ENCODE measurements at regions not wholly inside any gene's neighbourhood (a gene's known extent, or its start where the extent isn't known, plus 50 kb on each side); places are given as distances from the start of the nearest gene placed in this dataset.
"Not testable (repeated sequence)": the region's sequence is repeated elsewhere in the genome, so short reads cannot be mapped to it uniquely, and the experiment has no call there.

DNA sequence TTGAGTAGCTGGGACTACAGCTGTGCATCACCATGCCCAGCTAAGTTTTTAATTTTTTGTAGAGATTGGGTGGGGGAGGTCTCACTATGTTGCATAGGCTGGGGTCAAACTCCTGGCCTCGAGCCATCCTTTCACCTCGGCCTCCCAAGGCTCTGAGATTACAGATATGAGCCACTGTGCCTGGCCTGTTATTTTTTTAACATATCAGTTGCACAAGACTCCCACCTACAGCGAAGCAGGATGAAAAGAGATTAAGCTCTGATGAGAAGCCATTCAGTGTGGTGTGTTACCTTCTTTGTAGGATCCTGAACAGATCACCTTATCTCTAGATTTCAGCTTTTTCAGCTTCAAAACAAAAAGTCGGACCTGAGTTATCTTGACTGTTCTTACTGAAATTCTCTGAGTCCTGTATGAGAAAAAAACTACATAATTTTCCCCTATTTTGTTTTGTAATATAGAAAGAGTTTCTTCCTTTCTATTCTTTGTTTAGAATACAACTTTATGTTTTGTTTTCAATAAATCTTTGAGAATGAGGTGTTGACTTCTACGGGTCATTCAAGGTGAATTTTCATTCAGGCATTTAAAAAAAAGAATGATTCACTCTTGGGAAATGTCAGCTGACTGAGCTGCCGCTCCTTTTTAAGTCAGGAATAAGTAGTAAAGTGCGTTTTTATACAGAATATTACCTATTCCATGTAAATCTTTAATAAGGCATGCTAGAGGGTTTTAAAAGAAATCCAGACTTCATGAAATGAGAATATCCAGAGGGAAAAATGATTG is 134.6 kb downstream of the ARSF start:
- TF ChIP-seq JUND (IDR thresholded peaks at IDR 0.05; ENCODE audit: low read depth), result no peak
- DNase-seq (ENCODE audit: low read depth in 1 of 2, low spot score in 1 of 2), result no peak
- in situ Hi-C loops (cut with HindIII; ENCODE audit: low pct_unique_long_range_greater_than_20kb, low sequenced_read_pairs), result no loop called here

DNA sequence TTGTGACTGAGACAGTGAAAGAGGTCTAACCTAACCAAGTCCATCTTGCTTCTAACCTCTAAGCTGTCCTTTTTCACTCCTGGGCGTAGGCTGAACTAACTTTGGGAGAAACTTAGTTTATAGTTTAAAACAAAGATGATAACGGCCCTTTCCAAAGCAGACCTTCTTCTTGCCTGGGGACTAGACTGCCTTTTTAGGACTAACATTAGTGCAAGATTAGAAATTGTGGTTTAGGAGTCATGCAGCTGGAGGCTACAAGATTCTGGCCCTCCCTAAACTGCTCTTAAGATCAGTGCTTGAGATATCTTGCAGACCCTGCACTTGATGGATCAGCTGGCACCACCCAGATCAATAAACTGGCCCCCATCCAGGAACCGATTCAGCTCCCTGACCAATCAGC is 130.9 kb downstream of the ARSF start:
- in situ Hi-C loops (cut with HindIII; ENCODE audit: low pct_unique_long_range_greater_than_20kb, low sequenced_read_pairs); DNase-seq (ENCODE audit: low read depth in 1 of 2, low spot score in 1 of 2): not testable (repeated sequence)

DNA sequence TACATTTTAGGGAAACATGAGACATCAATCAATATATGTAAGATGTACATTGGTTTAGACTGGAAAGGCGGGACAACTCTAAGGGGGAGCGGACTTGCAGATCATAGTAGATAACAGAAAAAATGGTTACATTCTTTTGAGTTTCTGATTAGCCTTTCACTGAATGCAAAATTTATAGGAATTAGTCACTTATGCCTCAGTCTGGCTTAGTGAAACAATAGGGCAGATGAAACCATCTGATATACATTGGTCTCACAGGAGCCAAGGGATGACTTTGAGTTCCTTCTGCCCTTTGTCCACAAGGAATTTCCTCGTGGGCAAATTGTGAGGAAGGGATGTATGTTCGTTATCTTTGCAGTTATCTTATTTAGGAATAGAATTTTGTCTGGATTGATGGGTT is 128.2 kb downstream of the ARSF start:
- DNase-seq (ENCODE audit: low read depth in 1 of 2, low spot score in 1 of 2), result no peak
- in situ Hi-C loops (cut with HindIII; ENCODE audit: low pct_unique_long_range_greater_than_20kb, low sequenced_read_pairs), result no loop called here
- TF ChIP-seq JUND (IDR thresholded peaks at IDR 0.05; ENCODE audit: low read depth), result no peak

DNA sequence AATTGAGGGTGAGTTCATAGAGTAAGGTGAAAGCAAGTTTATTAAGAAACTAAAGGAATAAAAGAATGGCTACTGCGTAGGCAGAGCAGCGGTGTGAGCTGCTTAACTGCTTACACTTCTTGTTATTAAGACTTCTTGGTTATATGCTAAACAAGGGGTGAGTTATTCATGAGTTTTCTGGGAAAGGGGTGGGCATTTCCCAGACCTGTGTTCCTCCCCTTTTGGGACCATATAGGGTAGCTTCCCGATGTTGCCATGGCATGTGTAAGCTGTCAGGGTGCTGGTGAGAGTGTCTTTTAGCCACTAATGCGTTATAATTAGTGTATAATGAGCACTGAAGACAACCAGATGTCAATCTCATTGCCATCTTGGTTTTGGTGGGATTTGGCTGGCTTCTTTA is 126.5 kb downstream of the ARSF start:
- in situ Hi-C loops (cut with HindIII; ENCODE audit: low pct_unique_long_range_greater_than_20kb, low sequenced_read_pairs), result no loop called here
- DNase-seq (ENCODE audit: low read depth in 1 of 2, low spot score in 1 of 2), result no peak
- no peak for TF ChIP-seq JUND (IDR thresholded peaks at IDR 0.05; ENCODE audit: low read depth)

DNA sequence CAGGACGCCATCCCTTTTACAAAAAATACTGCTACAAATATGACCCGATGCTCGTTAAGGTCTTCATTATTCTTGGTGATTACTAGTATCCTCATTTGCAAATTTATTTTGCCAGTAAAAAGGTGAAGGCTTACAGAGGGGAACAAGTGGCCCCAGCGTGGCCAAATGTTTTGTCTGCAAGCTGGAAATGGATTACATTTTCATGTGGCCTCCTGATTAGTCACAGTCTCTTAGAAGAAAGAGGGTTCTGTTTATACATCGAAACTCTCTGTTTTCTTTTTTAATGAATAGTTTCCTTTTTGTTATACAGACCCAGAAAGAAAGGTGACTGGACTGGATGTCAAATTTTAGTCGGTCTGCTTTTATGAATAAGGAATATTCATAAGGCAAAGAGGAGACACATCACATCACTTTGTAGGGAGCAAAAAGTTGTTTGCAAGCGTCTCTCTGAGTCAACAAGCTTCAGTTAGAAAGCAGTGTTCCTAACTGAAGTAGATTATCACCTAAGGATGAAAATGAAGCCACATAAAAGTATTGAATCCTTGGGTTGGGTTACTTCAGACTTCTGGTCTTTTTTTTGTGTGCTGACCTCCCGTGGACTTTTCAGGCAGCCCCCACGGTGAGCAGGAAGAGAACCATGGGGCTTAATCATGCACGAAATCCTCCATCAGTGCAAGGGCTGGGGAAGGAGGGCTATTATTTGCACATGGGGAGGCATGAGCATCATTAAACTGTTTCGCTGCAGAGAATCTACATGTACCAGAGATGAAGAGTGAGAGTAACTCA is 125.6 kb downstream of the ARSF start:
- no peak for TF ChIP-seq JUND (IDR thresholded peaks at IDR 0.05; ENCODE audit: low read depth)
- DNase-seq (ENCODE audit: low read depth in 1 of 2, low spot score in 1 of 2), result no peak
- in situ Hi-C loops (cut with HindIII; ENCODE audit: low pct_unique_long_range_greater_than_20kb, low sequenced_read_pairs), result no loop called here

DNA sequence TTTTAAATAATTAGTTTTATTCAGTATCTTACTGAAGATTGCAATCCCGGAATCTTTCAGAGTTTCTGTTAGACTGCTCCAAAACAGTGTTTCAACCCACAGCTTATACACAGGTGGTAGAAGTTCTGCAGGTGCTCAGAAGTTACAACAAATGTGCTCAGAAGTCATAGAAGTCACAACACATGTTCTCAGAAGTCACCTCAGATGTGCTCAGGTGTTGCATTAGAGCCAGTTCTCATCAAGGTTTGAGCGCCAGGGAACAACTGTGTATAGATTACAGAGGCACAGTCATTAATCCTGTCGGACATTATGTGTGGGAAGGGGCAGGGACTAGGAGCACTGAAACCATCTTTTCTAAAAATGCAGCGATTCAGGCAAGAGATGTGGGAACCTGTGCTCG is 124.5 kb downstream of the ARSF start:
- DNase-seq (ENCODE audit: low read depth in 1 of 2, low spot score in 1 of 2), result no peak
- no peak for TF ChIP-seq JUND (IDR thresholded peaks at IDR 0.05; ENCODE audit: low read depth)
- in situ Hi-C loops (cut with HindIII; ENCODE audit: low pct_unique_long_range_greater_than_20kb, low sequenced_read_pairs), result no loop called here
